ENCODE measurements at regions not wholly inside any gene's neighbourhood (a gene's known extent, or its start where the extent isn't known, plus 50 kb on each side); places are given as distances from the start of the nearest gene placed in this dataset.

GRCh38 chr1:102588536-102588935 lies 519.8 kb downstream of the COL11A1 start:
- Histone ChIP-seq H3K36me3 (ENCODE audit: insufficient read depth, low read length) (no peaks in the 10 kb centered on the region), H3K9me3 (ENCODE audit: low read depth, low read length) (no peaks in the 10 kb centered on the region), H3K4me3 (no peak overlapping the region), H3K27ac (no peak overlapping the region), H3K9ac (ENCODE audit: insufficient read length) (no peak overlapping the region)
- TF ChIP-seq FOXP2 (optimal IDR thresholded peaks at IDR 0.05; ENCODE audit: control extremely low read depth, extremely low read length, insufficient read depth) (no peak), POLR2AphosphoS5 (IDR thresholded peaks at IDR 0.05; ENCODE audit: borderline replicate concordance, low read depth, low read length) (no peak), EZH2 (IDR thresholded peaks at IDR 0.05) (no peak)
- no peak for DNase-seq (ENCODE audit: low read depth, low spot score)

DNA sequence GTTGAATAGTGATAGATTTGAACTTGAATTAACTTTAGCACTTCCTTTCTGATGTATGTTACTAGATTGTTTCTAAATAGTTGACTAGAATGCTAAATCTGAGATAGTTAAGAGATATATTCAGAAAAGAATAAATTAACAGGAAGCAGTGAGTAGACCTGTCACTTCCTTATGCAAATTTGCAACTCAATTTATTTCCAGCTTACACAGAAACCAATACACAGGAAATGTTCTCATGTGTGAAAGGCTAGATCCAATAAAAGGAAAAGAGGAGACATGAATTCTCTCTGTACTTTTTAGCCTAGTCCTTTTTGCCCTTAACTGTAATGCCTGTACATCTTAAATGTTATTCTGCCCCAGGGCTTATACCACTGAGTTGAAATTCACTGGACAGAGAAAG lies 522.3 kb downstream of the COL11A1 start:
- Histone ChIP-seq H3K9me3 (ENCODE audit: low read depth, low read length) (no peaks in the 10 kb centered on the region), H3K9ac (ENCODE audit: insufficient read length) (peak overlapping the region; percentile 52), H3K36me3 (ENCODE audit: insufficient read depth, low read length) (no peaks in the 10 kb centered on the region), H3K4me3 (peak overlapping the region; percentile 43), H3K27ac (peak overlapping the region; percentile 84)
- peak; percentile 18 for DNase-seq (ENCODE audit: low read depth, low spot score)
- no peak for TF ChIP-seq POLR2AphosphoS5 (IDR thresholded peaks at IDR 0.05; ENCODE audit: borderline replicate concordance, low read depth, low read length)
- TF ChIP-seq FOXP2 (optimal IDR thresholded peaks at IDR 0.05; ENCODE audit: control extremely low read depth, extremely low read length, insufficient read depth): no peak

- Histone ChIP-seq H3K9me3 (ENCODE audit: low read depth, low read length) (no peaks in the 10 kb centered on the region), H3K27ac (no peak overlapping the region), H3K4me3 (no peak overlapping the region), H3K9ac (ENCODE audit: insufficient read length) (no peak overlapping the region), H3K36me3 (ENCODE audit: insufficient read depth, low read length) (no peaks in the 10 kb centered on the region)
- no peak for DNase-seq (ENCODE audit: low read depth, low spot score)
- TF ChIP-seq POLR2AphosphoS5 (IDR thresholded peaks at IDR 0.05; ENCODE audit: borderline replicate concordance, low read depth, low read length): no peak
- TF ChIP-seq FOXP2 (optimal IDR thresholded peaks at IDR 0.05; ENCODE audit: control extremely low read depth, extremely low read length, insufficient read depth): no peak
- TF ChIP-seq EZH2 (IDR thresholded peaks at IDR 0.05): no peak
Measured at GRCh38 chr1:102580806-102581205, 527.5 kb downstream of the COL11A1 start.

DNA sequence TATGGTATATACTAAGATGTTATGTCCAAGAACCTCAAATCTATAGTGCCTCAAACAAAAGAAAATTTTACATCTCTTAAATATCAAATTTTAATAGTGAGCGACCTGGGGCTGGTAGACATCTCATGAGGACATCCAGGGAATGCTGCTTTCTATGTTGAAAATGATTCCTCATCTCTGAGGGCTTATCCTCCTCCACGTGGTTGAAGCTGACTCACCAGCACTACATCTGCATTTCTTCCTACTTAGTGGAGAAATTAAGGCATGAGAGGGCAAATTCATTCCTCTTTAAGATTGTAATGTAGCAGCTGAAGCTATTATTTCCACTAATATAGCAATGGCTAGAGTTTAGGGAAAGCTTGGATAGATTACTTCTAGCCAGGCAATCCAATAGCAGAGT lies 529.5 kb downstream of the COL11A1 start:
- Histone ChIP-seq H3K9ac (ENCODE audit: insufficient read length) (no peak overlapping the region), H3K4me3 (no peak overlapping the region), H3K36me3 (ENCODE audit: insufficient read depth, low read length) (no peaks in the 10 kb centered on the region), H3K9me3 (ENCODE audit: low read depth, low read length) (no peaks in the 10 kb centered on the region), H3K27ac (no peak overlapping the region)
- DNase-seq (ENCODE audit: low read depth, low spot score): no peak
- no peak for TF ChIP-seq EZH2 (IDR thresholded peaks at IDR 0.05)
- TF ChIP-seq POLR2AphosphoS5 (IDR thresholded peaks at IDR 0.05; ENCODE audit: borderline replicate concordance, low read depth, low read length): no peak
- TF ChIP-seq FOXP2 (optimal IDR thresholded peaks at IDR 0.05; ENCODE audit: control extremely low read depth, extremely low read length, insufficient read depth): no peak

DNA sequence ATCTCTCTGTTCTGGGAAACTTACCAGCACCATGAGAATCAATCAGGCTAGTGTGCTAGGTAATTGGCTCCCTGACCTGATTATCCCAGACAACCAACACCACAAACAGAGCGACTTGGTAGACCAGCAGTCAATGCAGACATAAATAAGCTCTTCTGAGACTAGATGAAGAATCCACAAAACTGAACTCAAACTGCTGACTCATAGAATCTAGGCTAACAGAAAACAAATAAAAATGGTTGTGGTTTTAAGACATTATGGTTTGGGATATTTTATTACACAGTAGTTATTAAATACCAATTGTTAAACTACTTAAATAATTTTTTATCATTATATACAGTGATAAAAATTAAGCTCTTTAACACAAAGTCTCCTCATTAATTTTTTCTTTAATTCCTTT lies 535.7 kb downstream of the COL11A1 start:
- TF ChIP-seq FOXP2 (optimal IDR thresholded peaks at IDR 0.05; ENCODE audit: control extremely low read depth, extremely low read length, insufficient read depth): no peak
- Histone ChIP-seq H3K4me3 (no peak overlapping the region), H3K27ac (no peak overlapping the region), H3K9me3 (ENCODE audit: low read depth, low read length) (no peaks in the 10 kb centered on the region), H3K36me3 (ENCODE audit: insufficient read depth, low read length) (no peaks in the 10 kb centered on the region), H3K9ac (ENCODE audit: insufficient read length) (no peak overlapping the region)
- DNase-seq (ENCODE audit: low read depth, low spot score): no peak

- no peak for DNase-seq (ENCODE audit: low read depth, low spot score)
- Histone ChIP-seq H3K9ac (ENCODE audit: insufficient read length) (no peak overlapping the region), H3K27ac (no peak overlapping the region), H3K4me3 (no peak overlapping the region), H3K36me3 (ENCODE audit: insufficient read depth, low read length) (no peaks in the 10 kb centered on the region), H3K9me3 (ENCODE audit: low read depth, low read length) (no peaks in the 10 kb centered on the region)
- TF ChIP-seq EZH2 (IDR thresholded peaks at IDR 0.05) (no peak), POLR2AphosphoS5 (IDR thresholded peaks at IDR 0.05; ENCODE audit: borderline replicate concordance, low read depth, low read length) (no peak), FOXP2 (optimal IDR thresholded peaks at IDR 0.05; ENCODE audit: control extremely low read depth, extremely low read length, insufficient read depth) (no peak)
Measured at GRCh38 chr1:102566182-102566581, 542.1 kb downstream of the COL11A1 start.

- H3K27ac ChIP-seq: no peak overlapping the region
- no peaks in the 10 kb centered on the region for H3K36me3 ChIP-seq (ENCODE audit: insufficient read depth, low read length)
- 0 out of 2 replicates have a peak, but pooled peaks cover 4% of the 10 kb centered on the region for H3K9me3 ChIP-seq (ENCODE audit: low read depth, low read length)
- TF ChIP-seq FOXP2 (optimal IDR thresholded peaks at IDR 0.05; ENCODE audit: control extremely low read depth, extremely low read length, insufficient read depth) (no peak), POLR2AphosphoS5 (IDR thresholded peaks at IDR 0.05; ENCODE audit: borderline replicate concordance, low read depth, low read length) (no peak), EZH2 (IDR thresholded peaks at IDR 0.05) (no peak)
- DNase-seq (ENCODE audit: low read depth, low spot score): no peak
- H3K9ac ChIP-seq (ENCODE audit: insufficient read length): no peak overlapping the region
- H3K4me3 ChIP-seq: no peak overlapping the region
Measured at GRCh38 chr1:102562380-102562779, 545.9 kb downstream of the COL11A1 start.

GRCh38 chr1:102550729-102551384 lies 554.1 kb upstream of the OLFM3 start:
- H3K36me3 ChIP-seq (ENCODE audit: insufficient read depth, low read length): no peaks in the 10 kb centered on the region
- TF ChIP-seq EZH2 (IDR thresholded peaks at IDR 0.05) (no peak), POLR2AphosphoS5 (IDR thresholded peaks at IDR 0.05; ENCODE audit: borderline replicate concordance, low read depth, low read length) (no peak), FOXP2 (optimal IDR thresholded peaks at IDR 0.05; ENCODE audit: control extremely low read depth, extremely low read length, insufficient read depth) (no peak)
- H3K4me3 ChIP-seq: no peak overlapping the region
- no peaks in the 10 kb centered on the region for H3K9me3 ChIP-seq (ENCODE audit: low read depth, low read length)
- DNase-seq (ENCODE audit: low read depth, low spot score): no peak
- H3K9ac ChIP-seq (ENCODE audit: insufficient read length): no peak overlapping the region
- H3K27ac ChIP-seq: no peak overlapping the region

DNA sequence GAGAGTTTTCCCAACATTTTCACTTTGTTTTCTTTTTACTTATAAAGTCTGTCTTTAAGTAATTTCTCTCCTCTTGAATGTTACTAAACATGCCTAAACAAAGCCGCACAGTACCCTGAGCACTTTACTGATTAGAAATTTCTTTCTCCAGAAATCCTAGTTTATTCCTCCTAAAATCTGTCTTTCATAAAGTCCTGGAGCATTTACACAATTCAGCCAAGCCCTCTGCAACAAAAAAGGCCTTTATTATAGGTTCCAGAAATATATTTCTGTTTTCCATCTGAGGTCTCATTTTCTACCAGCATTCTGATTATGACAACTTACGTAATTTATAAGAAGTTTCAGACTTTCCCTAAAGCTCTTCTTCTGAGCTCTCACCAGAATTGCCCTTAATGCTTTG lies 549.5 kb upstream of the OLFM3 start:
- no peak for TF ChIP-seq FOXP2 (optimal IDR thresholded peaks at IDR 0.05; ENCODE audit: control extremely low read depth, extremely low read length, insufficient read depth)
- no peak for TF ChIP-seq EZH2 (IDR thresholded peaks at IDR 0.05)
- no peak for TF ChIP-seq POLR2AphosphoS5 (IDR thresholded peaks at IDR 0.05; ENCODE audit: borderline replicate concordance, low read depth, low read length)
- Histone ChIP-seq H3K36me3 (ENCODE audit: insufficient read depth, low read length) (no peaks in the 10 kb centered on the region), H3K9ac (ENCODE audit: insufficient read length) (no peak overlapping the region), H3K9me3 (ENCODE audit: low read depth, low read length) (no peaks in the 10 kb centered on the region), H3K27ac (no peak overlapping the region), H3K4me3 (no peak overlapping the region)
- no peak for DNase-seq (ENCODE audit: low read depth, low spot score)
